ENCODE measurements at regions not wholly inside any gene's neighbourhood (a gene's known extent, or its start where the extent isn't known, plus 50 kb on each side); places are given as distances from the start of the nearest gene placed in this dataset.
A peak's percentile ranks its signal among the peaks of the same experiment; 100 is the strongest.

DNA sequence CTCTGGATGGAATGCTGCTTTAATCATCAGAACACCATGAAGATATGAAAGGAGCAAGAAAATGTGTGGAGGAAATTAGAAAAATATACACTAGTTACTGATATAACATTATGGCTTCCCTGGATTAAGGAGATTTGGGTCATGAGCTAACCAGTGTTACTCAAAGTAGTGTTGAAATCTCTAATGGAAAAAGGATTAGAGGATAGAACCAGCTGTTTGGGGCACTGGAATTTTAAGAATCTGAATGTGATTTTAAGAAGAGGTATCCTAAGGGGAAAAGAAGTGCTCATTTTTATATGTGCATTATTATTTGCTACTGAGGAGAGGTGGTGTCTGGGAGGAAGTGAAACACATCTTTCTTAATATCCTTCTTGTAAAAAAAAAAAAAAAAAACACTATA is 164.1 kb upstream of the PPARGC1A start:
- no peaks in the 10 kb centered on the region for H3K9me3 ChIP-seq
- DNase-seq = no peak
- no peak overlapping the region for H3K27ac ChIP-seq
- H3K4me3 ChIP-seq (replicated peaks in 1 of 3) = no peak overlapping the region
- TF ChIP-seq POLR2A (IDR thresholded peaks at IDR 0.05) (no peak), CTCF (IDR thresholded peaks at IDR 0.05) (no peak)
- H3K36me3 ChIP-seq = no peaks in the 10 kb centered on the region
- H3K4me1 ChIP-seq = peaks cover 12 to 17% of the 10 kb centered on the region in 2 donors
- intact Hi-C loops (cut with DNase I) = no loop called here
- no peaks in the 10 kb centered on the region for H3K27me3 ChIP-seq

DNA sequence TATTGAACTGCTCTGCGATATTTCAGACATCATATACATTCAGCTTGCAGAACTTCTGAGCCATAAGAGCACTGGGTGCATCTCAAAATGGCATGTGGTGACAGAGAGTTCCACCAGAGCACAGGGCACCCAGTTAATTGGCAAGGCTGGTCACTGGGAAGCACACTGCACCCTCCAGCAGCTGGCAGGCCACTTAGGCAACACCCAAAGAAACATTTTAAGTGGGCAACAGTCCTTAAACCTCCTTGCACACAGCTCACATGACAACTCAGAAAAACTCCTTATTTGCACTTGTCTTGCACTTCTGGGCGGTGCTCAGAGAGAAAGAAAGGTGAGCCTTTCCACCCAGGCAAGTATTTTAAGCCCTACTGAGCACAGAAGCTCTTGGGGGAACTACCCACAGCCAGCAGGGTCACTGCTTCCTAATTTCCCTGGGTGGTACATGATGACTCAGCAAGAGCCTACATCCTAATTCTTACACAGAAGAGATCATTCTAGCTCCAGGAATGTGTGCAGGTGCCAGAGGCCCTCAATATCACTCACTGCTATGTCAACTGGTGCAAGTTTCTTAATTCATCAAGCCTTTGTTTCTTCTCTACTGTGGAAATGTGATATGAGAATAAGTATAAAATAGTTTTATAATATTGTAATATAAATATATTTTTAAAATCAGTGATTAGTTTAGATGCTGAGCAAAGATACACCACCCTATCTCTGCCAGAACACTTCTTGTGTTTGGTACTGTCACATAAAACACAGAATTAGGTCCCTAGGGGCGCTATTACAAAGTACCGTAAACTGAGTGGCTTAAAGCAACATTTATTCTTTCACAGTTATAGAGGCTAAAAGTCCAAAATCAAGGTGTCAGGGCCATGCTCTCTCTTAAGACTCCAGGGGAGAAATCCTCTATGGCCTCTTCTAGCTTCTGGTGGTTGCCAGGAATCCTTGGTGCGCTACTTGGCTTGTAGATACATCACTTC is 155.1 kb upstream of the PPARGC1A start:
- WGBS, 2 donors = 62 to 64% methylated on average over 5 of the region's 5 CpGs
- Histone ChIP-seq H3K9me3 (no peaks in the 10 kb centered on the region), H3K27ac (peak overlapping the region; percentile 89 to 95 (median 95)), H3K36me3 (no peaks in the 10 kb centered on the region), H3K4me1 (peaks cover 37 to 43% of the 10 kb centered on the region in 2 donors), H3K4me3 (replicated peaks in 1 of 3) (no peak overlapping the region), H3K27me3 (no peaks in the 10 kb centered on the region)
- TF ChIP-seq CTCF (IDR thresholded peaks at IDR 0.05) (peak in 2 of 6 experiments; percentile 27), POLR2A (IDR thresholded peaks at IDR 0.05) (peak in 1 of 2 donors; percentile 67)
- peak; percentile 90 to 91 for DNase-seq
- intact Hi-C loops (cut with DNase I) = no loop called here

DNA sequence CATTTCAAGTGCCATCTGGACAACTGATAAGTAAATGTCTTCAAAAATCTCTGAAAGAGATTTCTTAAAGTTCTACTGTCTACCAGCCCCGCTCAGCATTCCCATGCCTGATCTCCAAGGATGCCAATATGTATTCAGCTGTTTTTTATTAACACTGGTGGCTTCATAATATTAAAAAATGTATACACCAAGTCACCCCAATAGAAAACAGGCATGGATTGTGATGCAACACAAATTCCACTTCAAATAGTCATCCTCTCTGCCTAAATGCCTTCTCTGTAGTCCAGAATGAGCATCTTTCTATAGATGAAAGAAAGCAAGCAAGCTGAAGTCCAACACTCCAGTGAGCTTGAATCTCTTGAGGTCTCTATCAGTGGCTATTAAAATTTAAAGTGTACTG is 152.2 kb upstream of the PPARGC1A start:
- WGBS, 2 donors = 92 to 97% methylated on average over 1 of the region's 1 CpG
- Histone ChIP-seq H3K27ac (peak overlapping the region in 1 of 3 donors; percentile 2), H3K4me3 (replicated peaks in 1 of 3) (no peak overlapping the region), H3K9me3 (no peaks in the 10 kb centered on the region), H3K27me3 (no peaks in the 10 kb centered on the region), H3K36me3 (no peaks in the 10 kb centered on the region), H3K4me1 (peaks cover 26 to 33% of the 10 kb centered on the region in 2 donors)
- no peak for DNase-seq
- intact Hi-C loops (cut with DNase I) = no loop called here
- TF ChIP-seq POLR2A (IDR thresholded peaks at IDR 0.05) (no peak), CTCF (IDR thresholded peaks at IDR 0.05) (no peak)

DNA sequence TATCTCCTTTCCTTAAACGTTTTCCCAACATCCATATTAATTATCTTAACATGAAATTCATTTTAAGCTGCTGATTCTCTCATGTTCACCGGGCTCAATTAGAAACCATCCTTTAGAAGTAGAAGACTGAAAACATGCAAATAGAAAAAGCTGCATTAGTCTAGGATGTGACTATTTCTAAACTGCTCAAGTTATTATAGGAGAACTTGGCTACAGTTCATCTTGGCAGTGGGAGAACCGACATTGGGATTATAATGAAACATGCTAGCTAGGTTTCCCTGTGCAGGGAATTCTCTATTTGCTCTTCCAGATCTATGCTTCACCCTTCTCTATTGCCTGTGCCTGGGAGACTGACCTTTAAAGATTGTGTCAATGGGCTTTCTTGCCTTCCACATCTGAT is 151.0 kb upstream of the PPARGC1A start:
- WGBS, 2 donors = 58 to 61% methylated on average over 3 of the region's 3 CpGs
- intact Hi-C loops (cut with DNase I) = no loop called here
- no peaks in the 10 kb centered on the region for H3K36me3 ChIP-seq
- no peak for TF ChIP-seq CTCF (IDR thresholded peaks at IDR 0.05)
- TF ChIP-seq POLR2A (IDR thresholded peaks at IDR 0.05) = no peak
- no peak overlapping the region for H3K4me3 ChIP-seq (replicated peaks in 1 of 3)
- H3K27ac ChIP-seq = peak overlapping the region; percentile 6 to 53 (median 11)
- H3K27me3 ChIP-seq = no peaks in the 10 kb centered on the region
- peaks cover 24 to 32% of the 10 kb centered on the region in 2 donors for H3K4me1 ChIP-seq
- no peaks in the 10 kb centered on the region for H3K9me3 ChIP-seq
- no peak for DNase-seq

GRCh38 chr4:24033626-24034025 is 143.8 kb upstream of the PPARGC1A start:
- TF ChIP-seq CTCF (IDR thresholded peaks at IDR 0.05) (no peak), POLR2A (IDR thresholded peaks at IDR 0.05) (no peak)
- intact Hi-C loops (cut with DNase I) = no loop called here
- Histone ChIP-seq H3K36me3 (no peaks in the 10 kb centered on the region), H3K27ac (no peak overlapping the region), H3K4me3 (replicated peaks in 1 of 3) (no peak overlapping the region), H3K9me3 (no peaks in the 10 kb centered on the region), H3K4me1 (no peaks in the 10 kb centered on the region), H3K27me3 (no peaks in the 10 kb centered on the region)
- no peak for DNase-seq
- WGBS, 2 donors = 87 to 89% methylated on average over 5 of the region's 5 CpGs
